OCI-LY7 (cell line): ENCODE measurements at regions not wholly inside any gene's neighbourhood (a gene's known extent, or its start where the extent isn't known, plus 50 kb on each side); places are given as distances from the start of the nearest gene placed in this dataset.

Experiments used
- BruUV-seq: library from RNA; stranded (reverse); fragments of 400-500 nt; replicated peaks from 2 replicates; lab custom pipeline; 2021; lab: Mats Ljungman, UMichigan
- CTCF ChIA-PET: fragments of 300-600 bp; sonication (Branson Sonifier 250); formaldehyde crosslinking; loops from one replicate; lab custom pipeline; 2022; ENCODE audit warnings: antibody characterized with exemption; ENCODE audit not compliant: unreplicated experiment; lab: Charles Lee
- POLR2A ChIA-PET: fragments of 300-600 bp; sonication (Branson Sonifier 250); formaldehyde crosslinking; loops from one replicate; lab custom pipeline; 2022; ENCODE audit warnings: antibody characterized with exemption; lab: Charles Lee
- DNase-seq: peaks from one replicate; pipeline ENCODE4 v3.0.0-alpha.2; 2015; ENCODE audit warnings: low spot score
- H2AFZ ChIP-seq: fragments of 200-600 bp; sonication (generic), shearing (Covaris generic); 2 replicates; pipeline ENCODE4 v1.6.1; 2014; ENCODE audit warnings: mild to moderate bottlenecking, antibody characterized with exemption, low read length, moderate library complexity
- H3K27ac ChIP-seq: fragments of 200-600 bp; sonication (generic); 2 replicates; pipeline ENCODE4 v1.5.1; 2014; ENCODE audit warnings: mixed run types, low read depth, mild to moderate bottlenecking, moderate library complexity, low read length, inconsistent platforms; ENCODE audit not compliant: poor library complexity, severe bottlenecking
- H3K36me3 ChIP-seq: fragments of 200-600 bp; sonication (generic); 2 replicates; pipeline ENCODE4 v1.6.1; 2014; ENCODE audit warnings: mild to moderate bottlenecking, antibody characterized with exemption, low read length, moderate library complexity, mixed read lengths; ENCODE audit not compliant: insufficient read depth
- H3K4me1 ChIP-seq: fragments of 200-600 bp; sonication (generic); 2 replicates; pipeline ENCODE4 v1.5.1; 2014; ENCODE audit warnings: mild to moderate bottlenecking, low read length; ENCODE audit not compliant: insufficient read depth, poor library complexity, severe bottlenecking
- H3K4me2 ChIP-seq: fragments of 200-600 bp; sonication (generic); 2 replicates; pipeline ENCODE4 v1.6.1; 2014; ENCODE audit warnings: mild to moderate bottlenecking, low read length
- H3K4me3 ChIP-seq: fragments of 200-600 bp; sonication (generic); 2 replicates; pipeline ENCODE4 v1.5.1; 2014; ENCODE audit warnings: mild to moderate bottlenecking, low read depth, low read length; ENCODE audit not compliant: poor library complexity, severe bottlenecking
- H3K79me2 ChIP-seq: fragments of 200-600 bp; sonication (generic); 2 replicates; pipeline ENCODE4 v1.6.1; 2016; ENCODE audit warnings: low read depth, mild to moderate bottlenecking, low read length, moderate library complexity, mixed read lengths; ENCODE audit not compliant: insufficient read depth
- H3K9me2 ChIP-seq: fragments of 200-600 bp; sonication (generic); 2 replicates; pipeline ENCODE4 v1.6.1; 2016; ENCODE audit warnings: mild to moderate bottlenecking, low read length, mixed read lengths; ENCODE audit not compliant: insufficient read depth
- H3K9me3 ChIP-seq: fragments of 200-600 bp; sonication (generic); 2 replicates; pipeline ENCODE4 v1.6.1; 2014; ENCODE audit warnings: mild to moderate bottlenecking, mixed run types, low read length, mixed read lengths
- H4K20me1 ChIP-seq: fragments of 200-600 bp; sonication (generic); 2 replicates; pipeline ENCODE4 v1.6.1; 2014; ENCODE audit warnings: mild to moderate bottlenecking, antibody characterized with exemption, low read length, moderate library complexity, mixed read lengths; ENCODE audit not compliant: insufficient read depth
- EZH2phosphoT487 ChIP-seq: fragments of 200-600 bp; sonication (generic); IDR thresholded peaks from 2 replicates; pipeline ENCODE4 v1.6.1; 2018; ENCODE audit warnings: low read depth, borderline replicate concordance, mild to moderate bottlenecking, mixed run types, antibody characterized with exemption, low read length, moderate library complexity, mixed read lengths
- intact Hi-C: fragments of 100-400 bp; cut with micrococcal nuclease; formaldehyde crosslinking; loops from one replicate; pipeline ENCODE4 v1.10.0; 2022; ENCODE audit not compliant: unreplicated experiment
- TF ChIP-seq, protein P1 (sequence below): fragments of 200-600 bp; sonication (generic); conservative IDR thresholded peaks from 2 replicates; pipeline ENCODE4 v1.5.1; 2014; ENCODE audit warnings: mild to moderate bottlenecking, antibody characterized with exemption, low read length, moderate library complexity, mixed read lengths

DNA sequence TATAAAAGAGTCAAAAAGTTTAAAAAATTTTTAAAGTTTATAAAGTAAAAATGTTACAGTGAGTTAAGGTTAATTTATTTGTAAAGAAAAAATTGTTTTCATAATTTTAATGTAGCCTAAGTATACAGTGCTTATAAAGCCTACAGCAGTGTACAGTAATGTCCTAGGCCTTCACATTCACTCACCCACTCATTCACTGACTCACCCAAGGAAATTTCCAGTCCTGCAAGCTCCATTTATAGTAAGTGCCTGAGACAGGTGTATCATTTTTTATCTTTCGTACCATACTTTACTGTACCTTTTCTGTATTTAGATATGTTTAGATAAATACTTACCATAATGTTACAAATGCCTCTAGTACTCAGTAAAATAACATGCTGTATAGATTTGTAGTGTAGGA, 269.7 kb upstream of the PHF14 start:
- Histone ChIP-seq H3K27ac (no peak overlapping the region), H3K4me1 (peaks cover 26% of the 10 kb centered on the region), H3K4me3 (no peak overlapping the region), H2AFZ (no peak overlapping the region), H3K79me2 (no peaks in the 10 kb centered on the region), H3K9me3 (no peaks in the 10 kb centered on the region), H3K9me2 (no peaks in the 10 kb centered on the region), H4K20me1 (no peaks in the 10 kb centered on the region), H3K4me2 (no peak overlapping the region), H3K36me3 (no peaks in the 10 kb centered on the region)
- POLR2A ChIA-PET: no interaction called here
- TF ChIP-seq, protein P1, sequence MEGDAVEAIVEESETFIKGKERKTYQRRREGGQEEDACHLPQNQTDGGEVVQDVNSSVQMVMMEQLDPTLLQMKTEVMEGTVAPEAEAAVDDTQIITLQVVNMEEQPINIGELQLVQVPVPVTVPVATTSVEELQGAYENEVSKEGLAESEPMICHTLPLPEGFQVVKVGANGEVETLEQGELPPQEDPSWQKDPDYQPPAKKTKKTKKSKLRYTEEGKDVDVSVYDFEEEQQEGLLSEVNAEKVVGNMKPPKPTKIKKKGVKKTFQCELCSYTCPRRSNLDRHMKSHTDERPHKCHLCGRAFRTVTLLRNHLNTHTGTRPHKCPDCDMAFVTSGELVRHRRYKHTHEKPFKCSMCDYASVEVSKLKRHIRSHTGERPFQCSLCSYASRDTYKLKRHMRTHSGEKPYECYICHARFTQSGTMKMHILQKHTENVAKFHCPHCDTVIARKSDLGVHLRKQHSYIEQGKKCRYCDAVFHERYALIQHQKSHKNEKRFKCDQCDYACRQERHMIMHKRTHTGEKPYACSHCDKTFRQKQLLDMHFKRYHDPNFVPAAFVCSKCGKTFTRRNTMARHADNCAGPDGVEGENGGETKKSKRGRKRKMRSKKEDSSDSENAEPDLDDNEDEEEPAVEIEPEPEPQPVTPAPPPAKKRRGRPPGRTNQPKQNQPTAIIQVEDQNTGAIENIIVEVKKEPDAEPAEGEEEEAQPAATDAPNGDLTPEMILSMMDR: no peak
- intact Hi-C loops: no loop called here
- BruUV-seq: no TSS peak
- CTCF ChIA-PET: no interaction called here
- no peak for DNase-seq

DNA sequence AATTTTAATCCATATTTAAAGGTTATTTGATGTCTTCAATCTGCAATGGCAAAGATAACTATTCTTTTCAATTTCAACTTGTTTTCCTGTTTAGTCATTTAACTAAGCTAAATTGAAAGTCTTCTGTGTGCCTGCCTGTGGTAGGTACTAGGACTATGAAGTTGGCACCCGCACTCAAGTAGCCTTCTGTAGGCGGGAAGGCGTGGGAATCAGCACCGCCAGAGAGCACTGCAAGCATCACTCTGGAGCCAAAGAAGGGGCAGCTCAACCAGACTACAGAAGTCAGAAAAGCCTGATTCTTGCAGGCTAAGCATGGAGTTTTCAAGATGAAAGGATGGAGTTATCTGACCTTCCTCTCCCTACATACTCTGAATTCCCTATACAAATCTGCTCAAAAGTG, 269.0 kb upstream of the PHF14 start:
- Histone ChIP-seq H4K20me1 (no peaks in the 10 kb centered on the region), H3K27ac (no peak overlapping the region), H3K4me2 (no peak overlapping the region), H3K9me3 (no peaks in the 10 kb centered on the region), H3K4me1 (peaks cover 26% of the 10 kb centered on the region), H3K9me2 (no peaks in the 10 kb centered on the region), H3K4me3 (no peak overlapping the region), H3K79me2 (no peaks in the 10 kb centered on the region), H2AFZ (no peak overlapping the region), H3K36me3 (no peaks in the 10 kb centered on the region)
- POLR2A ChIA-PET: interaction anchor here (0.5 to 0.7 kb wide), 3 partner anchors 30 to 1603 kb away, joined by 3 to 4 read pairs (median 3); no protein-coding TSS in a partner anchor
- no peak for DNase-seq
- CTCF ChIA-PET: no interaction called here
- intact Hi-C loops: no loop called here
- TF ChIP-seq, protein P1: no peak
- no peak for TF ChIP-seq EZH2phosphoT487
- BruUV-seq: no TSS peak

DNA sequence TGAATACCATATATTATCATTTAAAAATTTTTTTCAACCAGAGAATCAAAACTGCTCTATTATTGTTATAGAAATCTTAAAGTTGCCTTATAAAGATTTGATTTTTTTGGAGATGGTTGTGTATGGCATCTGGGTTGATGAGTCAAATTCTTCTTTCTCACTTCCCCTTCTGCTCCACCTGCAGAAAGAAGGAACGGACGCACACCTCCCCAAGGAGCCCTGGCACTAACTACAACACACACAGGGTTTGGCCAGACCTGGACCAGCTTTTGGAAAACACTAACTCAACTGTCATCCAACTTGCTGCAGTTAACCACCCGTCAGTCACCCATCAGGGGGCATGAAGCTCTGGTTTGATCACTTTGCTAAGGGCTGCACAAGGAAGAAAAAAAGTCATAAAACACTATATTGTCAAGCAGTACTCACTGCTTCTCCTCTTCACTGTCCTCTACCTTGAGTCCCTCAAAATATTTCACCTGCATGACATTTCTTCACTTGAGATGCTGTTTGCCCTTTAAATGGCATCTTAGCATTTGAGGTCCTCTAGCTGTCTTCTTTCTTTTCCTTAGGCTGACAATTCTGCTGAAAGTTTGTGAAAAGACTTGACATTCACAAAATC, 266.7 kb upstream of the PHF14 start:
- H3K9me2 ChIP-seq: no peaks in the 10 kb centered on the region
- peak overlapping the region; percentile 54 for H3K4me2 ChIP-seq
- no peaks in the 10 kb centered on the region for H3K79me2 ChIP-seq
- peak overlapping the region; percentile 12 for H3K4me3 ChIP-seq
- peak overlapping the region; percentile 73 for H3K27ac ChIP-seq
- H3K9me3 ChIP-seq: no peaks in the 10 kb centered on the region
- no peaks in the 10 kb centered on the region for H3K36me3 ChIP-seq
- BruUV-seq: no TSS peak
- ChIA-PET CTCF (no interaction called here), POLR2A (no interaction called here)
- H4K20me1 ChIP-seq: no peaks in the 10 kb centered on the region
- DNase-seq: peak; percentile 80
- no peak for TF ChIP-seq EZH2phosphoT487
- TF ChIP-seq, protein P1: no peak
- peak overlapping the region; percentile 60; the same call in 1 of the 2 replicates for H2AFZ ChIP-seq
- peaks cover 26% of the 10 kb centered on the region for H3K4me1 ChIP-seq
- intact Hi-C loops: no loop called here
